Mesenchymal stem cell (in vitro differentiated cells and primary cell): ENCODE measurements at regions not wholly inside any gene's neighbourhood (a gene's known extent, or its start where the extent isn't known, plus 50 kb on each side); places are given as distances from the start of the nearest gene placed in this dataset.

ENCODE experiments used
- DNase-seq: peaks from one replicate; pipeline ENCODE4 v3.0.0-alpha.2; 2013
- H2AFZ ChIP-seq: one replicate; pipeline ENCODE4 v1.6.1; 2013; ENCODE audit warnings: low read depth, mild to moderate bottlenecking, control low read depth, inconsistent platforms, low read length, moderate library complexity
- H2AK5ac ChIP-seq: 2 replicates; pipeline ENCODE4 v1.6.1; 2013; ENCODE audit warnings: low read length, moderate library complexity, mild to moderate bottlenecking, inconsistent platforms; ENCODE audit not compliant: severe bottlenecking
- H2BK120ac ChIP-seq: one replicate; pipeline ENCODE4 v1.6.1; 2013; ENCODE audit warnings: low read depth, mild to moderate bottlenecking, inconsistent platforms, low read length, moderate library complexity
- H2BK12ac ChIP-seq, 2 experiments: one replicate each; pipeline ENCODE4 v1.6.1; 2013; ENCODE audit warnings: inconsistent platforms in 2 of 2, low read length in 2 of 2, mild to moderate bottlenecking in 2 of 2, moderate library complexity in 2 of 2, control low read depth in 1 of 2
- H2BK15ac ChIP-seq: one replicate; pipeline ENCODE4 v1.6.1; 2013; ENCODE audit warnings: mild to moderate bottlenecking, low read depth, inconsistent platforms; ENCODE audit not compliant: poor library complexity, severe bottlenecking
- H2BK5ac ChIP-seq: 2 replicates; pipeline ENCODE4 v1.6.1; 2013; ENCODE audit warnings: low read depth, mild to moderate bottlenecking, low read length, control low read depth, inconsistent platforms; ENCODE audit not compliant: poor library complexity, severe bottlenecking
- H3K14ac ChIP-seq, 2 experiments: one replicate each; pipeline ENCODE4 v1.6.1; 2013; ENCODE audit warnings: inconsistent platforms in 2 of 2, low read length in 2 of 2, control low read depth in 1 of 2, mild to moderate bottlenecking in 1 of 2, moderate library complexity in 1 of 2
- H3K18ac ChIP-seq, 2 experiments: one replicate each; pipeline ENCODE4 v1.6.1; 2013; ENCODE audit warnings: inconsistent platforms in 2 of 2, low read length in 2 of 2, control low read depth in 1 of 2, low read depth in 1 of 2, mild to moderate bottlenecking in 1 of 2
- H3K23ac ChIP-seq, 2 experiments: one replicate each; pipeline ENCODE4 v1.6.1; 2013; ENCODE audit warnings: inconsistent platforms in 2 of 2, low read length in 2 of 2, mild to moderate bottlenecking in 2 of 2, moderate library complexity in 2 of 2, control low read depth in 1 of 2
- H3K27ac ChIP-seq: 2 replicates; pipeline ENCODE4 v1.5.1; 2013; ENCODE audit warnings: mild to moderate bottlenecking, moderate library complexity, low read length, control low read depth, inconsistent platforms; ENCODE audit not compliant: poor library complexity, severe bottlenecking
- H3K27me3 ChIP-seq, 2 experiments: 2 replicates each; pipeline versions ENCODE4 v1.6.1 to v1.7.0; 2013; ENCODE audit warnings: low read length in 2 of 2, mild to moderate bottlenecking in 2 of 2, moderate library complexity in 2 of 2, control low read depth in 1 of 2, inconsistent platforms in 1 of 2; ENCODE audit not compliant: control insufficient read depth in 1 of 2, insufficient read depth in 1 of 2
- H3K36me3 ChIP-seq, 2 experiments: 2 replicates each; pipeline versions ENCODE4 v1.6.1 to v1.7.0; 2013; ENCODE audit warnings: low read length in 2 of 2, control low read depth in 1 of 2, inconsistent platforms in 1 of 2, low read depth in 1 of 2, mild to moderate bottlenecking in 1 of 2; ENCODE audit not compliant: insufficient read depth in 2 of 2, control insufficient read depth in 1 of 2
- H3K4ac ChIP-seq, 2 experiments: one replicate each; pipeline ENCODE4 v1.6.1; 2013; ENCODE audit warnings: inconsistent platforms in 2 of 2, low read length in 2 of 2, mild to moderate bottlenecking in 2 of 2, moderate library complexity in 2 of 2, control low read depth in 1 of 2, low read depth in 1 of 2
- H3K4me1 ChIP-seq: 2 replicates; pipeline ENCODE4 v1.6.1; 2013; ENCODE audit warnings: low read depth, low read length, control low read depth; ENCODE audit not compliant: control insufficient read depth, insufficient read depth
- H3K4me2 ChIP-seq: 2 replicates; pipeline ENCODE4 v1.6.1; 2013; ENCODE audit warnings: low read length, mild to moderate bottlenecking, inconsistent platforms; ENCODE audit not compliant: poor library complexity, severe bottlenecking
- H3K4me3 ChIP-seq, 2 experiments: 2 replicates each; pipeline versions ENCODE4 v1.5.1 to v1.7.0; 2013; ENCODE audit warnings: low read length in 2 of 2, mild to moderate bottlenecking in 2 of 2, control low read depth in 1 of 2, low read depth in 1 of 2; ENCODE audit not compliant: insufficient read depth in 1 of 2
- H3K79me1 ChIP-seq: replicated peaks from 2 replicates; pipeline ENCODE4 v1.6.1; 2013; ENCODE audit warnings: mild to moderate bottlenecking, control low read depth, low read length, inconsistent platforms; ENCODE audit not compliant: poor library complexity, severe bottlenecking
- H3K9ac ChIP-seq: 2 replicates; pipeline ENCODE4 v1.7.0; 2013; ENCODE audit warnings: mild to moderate bottlenecking, low read length, moderate library complexity
- H3K9me3 ChIP-seq: 2 replicates; pipeline ENCODE4 v1.7.0; 2013; ENCODE audit warnings: mild to moderate bottlenecking, low read length; ENCODE audit not compliant: control insufficient read depth
- H4K8ac ChIP-seq: one replicate; pipeline ENCODE4 v1.6.1; 2013; ENCODE audit warnings: inconsistent platforms, mild to moderate bottlenecking, low read length, moderate library complexity
- H4K91ac ChIP-seq: one replicate; pipeline ENCODE4 v1.6.1; 2013; ENCODE audit warnings: mild to moderate bottlenecking, low read length, inconsistent platforms
- WGBS: methylation state at CpG from one replicate; pipeline ENCODE4 v1.1.7; 2013; ENCODE audit warnings: mixed read lengths; 5-methylcytosine and 5-hydroxymethylcytosine counted together

- Histone ChIP-seq H2BK120ac (no peak overlapping the region), H3K14ac (no peak overlapping the region), H4K8ac (no peak overlapping the region), H2AK5ac (no peak overlapping the region), H3K9me3 (no peaks in the 10 kb centered on the region), H3K23ac (no peak overlapping the region), H3K9ac (no peak overlapping the region), H3K18ac (no peak overlapping the region), H3K4ac (no peak overlapping the region), H3K79me1 (no peaks in the 10 kb centered on the region), H2BK12ac (no peak overlapping the region), H3K27ac (no peak overlapping the region), H3K27me3 (no peaks in the 10 kb centered on the region), H3K36me3 (no peaks in the 10 kb centered on the region), H2AFZ (no peak overlapping the region), H2BK5ac (no peak overlapping the region), H3K4me3 (no peak overlapping the region), H3K4me1 (peaks cover 11% of the 10 kb centered on the region), H4K91ac (no peak overlapping the region), H2BK15ac (no peak overlapping the region), H3K4me2 (no peak overlapping the region)
- peak; percentile 59 for DNase-seq
- no CpG with 5 or more reads among the region's 1 CpG for WGBS
These were observed 204.7 kb upstream of the CTNNB1 start for GRCh38 chr3:40994611-40995010.

- no peak overlapping the region for H2AFZ ChIP-seq
- no peak for DNase-seq
- no peaks in the 10 kb centered on the region for H3K36me3 ChIP-seq
- no peak overlapping the region for H2BK12ac ChIP-seq
- no peak overlapping the region for H3K9ac ChIP-seq
- H3K14ac ChIP-seq = no peak overlapping the region
- no peak overlapping the region for H2AK5ac ChIP-seq
- H3K4ac ChIP-seq = no peak overlapping the region
- no peak overlapping the region for H3K18ac ChIP-seq
- H2BK5ac ChIP-seq = no peak overlapping the region
- H3K27me3 ChIP-seq = no peaks in the 10 kb centered on the region
- H3K79me1 ChIP-seq = no peaks in the 10 kb centered on the region
- no peak overlapping the region for H3K4me3 ChIP-seq
- no peak overlapping the region for H2BK15ac ChIP-seq
- no peak overlapping the region for H4K8ac ChIP-seq
- H2BK120ac ChIP-seq = no peak overlapping the region
- no peak overlapping the region for H4K91ac ChIP-seq
- H3K4me2 ChIP-seq = no peak overlapping the region
- WGBS = 82% methylated on average over 1 of the region's 2 CpGs
- H3K9me3 ChIP-seq = no peaks in the 10 kb centered on the region
- H3K4me1 ChIP-seq = peaks cover 11% of the 10 kb centered on the region
- H3K27ac ChIP-seq = no peak overlapping the region
- no peak overlapping the region for H3K23ac ChIP-seq
These were observed 204.0 kb upstream of the CTNNB1 start for GRCh38 chr3:40995271-40995670.

GRCh38 chr3:40996382-40996781 is 202.9 kb upstream of the CTNNB1 start:
- Histone ChIP-seq H3K4me1 (peaks cover 11% of the 10 kb centered on the region), H2AFZ (no peak overlapping the region), H3K4me2 (no peak overlapping the region), H3K9ac (no peak overlapping the region), H3K27ac (no peak overlapping the region), H3K79me1 (no peaks in the 10 kb centered on the region), H3K14ac (no peak overlapping the region), H2BK15ac (no peak overlapping the region), H2AK5ac (no peak overlapping the region), H3K4me3 (no peak overlapping the region), H3K27me3 (no peaks in the 10 kb centered on the region), H2BK120ac (no peak overlapping the region), H3K4ac (no peak overlapping the region), H3K9me3 (no peaks in the 10 kb centered on the region), H3K23ac (no peak overlapping the region), H4K91ac (no peak overlapping the region), H4K8ac (no peak overlapping the region), H2BK5ac (no peak overlapping the region), H2BK12ac (no peak overlapping the region), H3K18ac (no peak overlapping the region), H3K36me3 (no peaks in the 10 kb centered on the region)
- DNase-seq = peak; percentile 50
- WGBS = 37% methylated on average over 5 of the region's 5 CpGs

- Histone ChIP-seq H3K4me3 (no peak overlapping the region), H2AFZ (no peak overlapping the region), H3K9ac (no peak overlapping the region), H4K91ac (no peak overlapping the region), H2BK120ac (peak overlapping the region; percentile 57), H3K79me1 (no peaks in the 10 kb centered on the region), H3K18ac (peak overlapping the region in 1 of 2 experiments; percentile 11), H2BK12ac (no peak overlapping the region), H3K9me3 (no peaks in the 10 kb centered on the region), H3K14ac (no peak overlapping the region), H3K4me2 (peak overlapping the region; percentile 26), H3K27ac (peak overlapping the region; percentile 53), H2BK5ac (peak overlapping the region; percentile 84), H3K36me3 (no peaks in the 10 kb centered on the region), H4K8ac (no peak overlapping the region), H3K27me3 (no peaks in the 10 kb centered on the region), H3K4ac (peak overlapping the region in 1 of 2 experiments; percentile 35), H2AK5ac (peak overlapping the region; percentile 54), H2BK15ac (no peak overlapping the region), H3K4me1 (peaks cover 11% of the 10 kb centered on the region), H3K23ac (no peak overlapping the region)
- no peak for DNase-seq
- WGBS = 77% methylated on average over 2 of the region's 6 CpGs
These were observed 202.2 kb upstream of the CTNNB1 start for GRCh38 chr3:40996827-40997710.
